D721Med (cell line): ENCODE measurements at regions not wholly inside any gene's neighbourhood (a gene's known extent, or its start where the extent isn't known, plus 50 kb on each side); places are given as distances from the start of the nearest gene placed in this dataset.

Experiments used
- DNase-seq: peaks from one replicate; pipeline ENCODE4 v3.0.0; 2011; ENCODE audit warnings: low spot score; ENCODE audit not compliant: insufficient read length
- FAIRE-seq: peaks from 2 replicates; lab custom pipeline; 2011; peaks lifted over from hg19 to GRCh38; lab: Jason Lieb, UNC
- TF ChIP-seq, protein P1 (sequence below): IDR thresholded peaks from 2 replicates; pipeline ENCODE4 v1.5.1; 2012; ENCODE audit warnings: mild to moderate bottlenecking, control low read depth; ENCODE audit not compliant: insufficient read depth; ENCODE audit errors: missing control alignments

- FAIRE-seq (no peak), DNase-seq (no peak)
- TF ChIP-seq, protein P1, sequence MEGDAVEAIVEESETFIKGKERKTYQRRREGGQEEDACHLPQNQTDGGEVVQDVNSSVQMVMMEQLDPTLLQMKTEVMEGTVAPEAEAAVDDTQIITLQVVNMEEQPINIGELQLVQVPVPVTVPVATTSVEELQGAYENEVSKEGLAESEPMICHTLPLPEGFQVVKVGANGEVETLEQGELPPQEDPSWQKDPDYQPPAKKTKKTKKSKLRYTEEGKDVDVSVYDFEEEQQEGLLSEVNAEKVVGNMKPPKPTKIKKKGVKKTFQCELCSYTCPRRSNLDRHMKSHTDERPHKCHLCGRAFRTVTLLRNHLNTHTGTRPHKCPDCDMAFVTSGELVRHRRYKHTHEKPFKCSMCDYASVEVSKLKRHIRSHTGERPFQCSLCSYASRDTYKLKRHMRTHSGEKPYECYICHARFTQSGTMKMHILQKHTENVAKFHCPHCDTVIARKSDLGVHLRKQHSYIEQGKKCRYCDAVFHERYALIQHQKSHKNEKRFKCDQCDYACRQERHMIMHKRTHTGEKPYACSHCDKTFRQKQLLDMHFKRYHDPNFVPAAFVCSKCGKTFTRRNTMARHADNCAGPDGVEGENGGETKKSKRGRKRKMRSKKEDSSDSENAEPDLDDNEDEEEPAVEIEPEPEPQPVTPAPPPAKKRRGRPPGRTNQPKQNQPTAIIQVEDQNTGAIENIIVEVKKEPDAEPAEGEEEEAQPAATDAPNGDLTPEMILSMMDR: no peak
These were observed 219.4 kb downstream of the BUB3 start for GRCh38 chr10:123373591-123373990.

DNA sequence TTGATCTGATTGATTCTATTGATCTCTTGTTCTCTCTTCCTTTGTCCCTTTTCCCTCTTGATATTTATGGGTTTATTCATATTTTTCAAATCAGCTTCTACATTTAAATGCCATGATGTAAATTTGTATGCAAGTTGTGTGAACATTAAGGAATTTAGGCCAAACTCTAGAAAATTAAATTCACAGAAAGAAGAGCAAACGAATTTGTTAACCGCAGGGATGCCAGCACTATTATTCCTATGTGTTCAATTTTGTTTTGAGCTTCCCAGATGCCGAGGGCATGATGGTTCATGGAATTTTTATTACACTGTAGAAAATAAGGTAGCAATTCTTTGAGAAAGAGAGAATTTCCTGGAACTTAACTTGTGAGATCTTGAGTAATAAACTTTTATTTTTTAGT, 220.9 kb downstream of the BUB3 start:
- DNase-seq (no peak), FAIRE-seq (no peak)
- TF ChIP-seq, protein P1: no peak

- TF ChIP-seq, protein P1: no peak
- no peak for DNase-seq
- no peak for FAIRE-seq
These were observed 221.5 kb downstream of the BUB3 start for GRCh38 chr10:123375738-123376137.

DNA sequence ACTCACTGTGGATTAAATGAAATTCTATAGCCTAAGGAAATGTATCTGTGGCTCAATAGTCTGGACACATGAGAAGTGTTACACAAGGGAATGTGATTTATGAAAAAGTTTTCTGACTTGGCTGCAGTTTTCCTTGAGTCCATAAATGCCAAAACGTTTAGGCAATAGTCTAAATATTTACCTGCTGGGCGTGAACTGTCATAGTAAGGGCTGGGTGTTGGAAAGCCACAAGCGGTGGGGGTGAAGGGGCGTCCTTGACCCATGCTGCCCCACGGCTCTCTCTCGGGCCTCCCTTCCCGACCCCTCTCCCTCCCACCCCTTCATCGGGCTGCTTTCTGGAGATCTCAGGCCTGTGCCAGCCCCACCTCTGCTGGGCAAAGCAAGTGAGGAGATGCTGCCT, 223.7 kb downstream of the BUB3 start:
- FAIRE-seq (no peak), DNase-seq (no peak)
- TF ChIP-seq, protein P1: no peak

DNA sequence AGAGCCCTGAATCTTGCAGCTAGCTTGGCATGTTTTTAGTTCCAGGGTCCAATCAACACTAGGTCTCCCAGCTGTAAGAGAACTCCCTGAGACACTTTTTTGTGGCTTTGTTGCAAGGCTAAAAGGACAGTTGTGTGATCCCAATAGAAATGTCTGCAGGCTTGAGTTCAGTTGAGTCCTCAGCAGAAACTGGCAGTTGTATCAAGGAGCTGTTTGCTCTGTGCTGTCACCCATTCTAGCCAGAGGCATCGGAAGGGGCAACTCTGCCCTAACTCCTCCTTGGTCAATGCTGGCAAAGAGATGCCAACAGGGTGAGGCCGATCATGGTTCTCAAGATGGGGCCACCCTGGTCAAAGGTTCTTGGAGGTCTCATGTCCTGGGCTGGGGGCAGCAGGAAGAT, 224.1 kb downstream of the BUB3 start:
- TF ChIP-seq, protein P1: no peak
- FAIRE-seq (no peak), DNase-seq (no peak)

DNA sequence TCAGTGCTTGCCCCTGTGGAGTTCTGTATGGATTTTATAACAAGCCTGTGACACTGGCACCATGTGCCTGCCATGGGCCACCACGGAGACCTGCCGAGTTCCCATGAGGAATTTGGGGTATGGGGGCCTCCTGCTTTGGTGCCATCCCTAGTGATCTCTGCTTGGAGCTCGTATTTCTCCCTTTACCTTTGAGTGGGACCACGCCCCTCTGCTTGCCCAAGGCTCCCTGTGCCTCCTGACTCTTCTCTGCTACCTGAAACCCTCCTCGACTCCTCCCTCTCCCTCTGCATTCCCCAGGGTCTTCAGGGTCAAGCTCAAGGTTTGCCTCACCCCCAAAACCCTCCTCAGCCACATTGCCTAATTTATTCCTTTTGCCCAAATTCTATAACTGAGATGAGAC, 225.0 kb downstream of the BUB3 start:
- FAIRE-seq: no peak
- TF ChIP-seq, protein P1: no peak
- no peak for DNase-seq

GRCh38 chr10:123380491-123381085, 226.4 kb downstream of the BUB3 start:
- DNase-seq (no peak), FAIRE-seq (no peak)
- TF ChIP-seq, protein P1: peak; percentile 42
